ENCODE measurements at regions not wholly inside any gene's neighbourhood (a gene's known extent, or its start where the extent isn't known, plus 50 kb on each side); places are given as distances from the start of the nearest gene placed in this dataset.
"Not testable (repeated sequence)": the region's sequence is repeated elsewhere in the genome, so short reads cannot be mapped to it uniquely, and the experiment has no call there.

- H3K4me1 ChIP-seq (ENCODE audit: control insufficient read depth, insufficient read depth, low read length, poor library complexity, severe bottlenecking): no peaks in the 10 kb centered on the region
- no peak overlapping the region for H3K4me3 ChIP-seq (ENCODE audit: extremely low read depth, insufficient read depth, low read length, poor library complexity, severe bottlenecking)
- no CpG with 5 or more reads among the region's 1 CpG for WGBS, 2 experiments (ENCODE audit: insufficient coverage in 2 of 2)
- H3K27ac ChIP-seq (ENCODE audit: low read depth, low read length, severe bottlenecking): no peak overlapping the region
- H3K9me3 ChIP-seq (ENCODE audit: control insufficient read depth, low read length): no peaks in the 10 kb centered on the region
- H3K36me3 ChIP-seq (ENCODE audit: control insufficient read depth, insufficient read depth, low read length): no peaks in the 10 kb centered on the region
Measured at GRCh38 chr3:191728186-191728585, 267.2 kb downstream of the PYDC2 start.

DNA sequence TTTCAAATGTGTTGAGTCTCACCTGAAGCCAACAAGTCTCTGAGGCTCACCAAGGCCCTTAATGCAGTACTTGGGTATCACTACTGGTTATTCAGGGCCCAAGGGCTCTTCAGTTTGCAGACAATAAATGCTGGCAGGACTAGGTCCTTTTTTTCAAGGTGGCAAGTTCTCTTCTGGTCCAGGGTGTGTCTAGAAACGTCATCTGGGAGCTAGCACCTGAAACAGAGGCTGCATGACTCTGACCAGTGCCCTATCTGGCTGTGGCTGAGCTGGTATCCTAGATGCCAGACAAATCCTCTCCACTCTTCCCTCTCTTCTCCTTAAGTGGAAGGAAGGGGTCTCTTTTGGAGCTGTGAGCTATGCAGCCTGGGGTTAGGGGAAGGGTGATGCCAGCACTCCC lies 276.8 kb downstream of the PYDC2 start:
- Histone ChIP-seq H3K9me3 (ENCODE audit: control insufficient read depth, low read length) (peaks cover 18% of the 10 kb centered on the region), H3K27ac (ENCODE audit: low read depth, low read length, severe bottlenecking) (no peak overlapping the region), H3K4me1 (ENCODE audit: control insufficient read depth, insufficient read depth, low read length, poor library complexity, severe bottlenecking) (no peaks in the 10 kb centered on the region), H3K4me3 (ENCODE audit: extremely low read depth, insufficient read depth, low read length, poor library complexity, severe bottlenecking) (no peak overlapping the region), H3K36me3 (ENCODE audit: control insufficient read depth, insufficient read depth, low read length) (no peaks in the 10 kb centered on the region)
- WGBS, 2 experiments (ENCODE audit: insufficient coverage in 2 of 2): 83 to 100% methylated on average over 1 of the region's 1 CpG

DNA sequence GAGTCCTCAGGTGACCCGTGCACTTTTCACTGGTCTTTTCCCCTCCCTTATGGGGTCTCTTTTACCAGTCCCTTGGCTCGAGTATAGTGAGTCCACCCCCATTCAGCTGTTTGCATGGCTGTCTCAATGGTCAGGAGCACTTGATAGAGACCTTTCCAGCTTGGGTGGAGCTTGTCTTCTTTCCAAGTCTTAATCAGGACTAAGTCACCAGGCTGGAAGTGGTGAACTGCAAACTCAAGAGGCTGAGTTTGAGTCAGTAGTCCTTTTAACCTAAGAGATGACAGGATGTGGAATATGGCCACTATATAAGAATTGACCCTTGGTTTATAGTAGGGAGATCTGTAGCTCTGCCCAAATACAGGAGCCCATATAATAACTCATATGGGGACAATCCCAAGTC lies 279.7 kb downstream of the PYDC2 start:
- no peak overlapping the region for H3K27ac ChIP-seq (ENCODE audit: low read depth, low read length, severe bottlenecking)
- H3K4me3 ChIP-seq (ENCODE audit: extremely low read depth, insufficient read depth, low read length, poor library complexity, severe bottlenecking): no peak overlapping the region
- peaks cover 25% of the 10 kb centered on the region for H3K9me3 ChIP-seq (ENCODE audit: control insufficient read depth, low read length)
- H3K36me3 ChIP-seq (ENCODE audit: control insufficient read depth, insufficient read depth, low read length): no peaks in the 10 kb centered on the region
- H3K4me1 ChIP-seq (ENCODE audit: control insufficient read depth, insufficient read depth, low read length, poor library complexity, severe bottlenecking): no peaks in the 10 kb centered on the region
- WGBS, 2 experiments (ENCODE audit: insufficient coverage in 2 of 2): 78 to 86% methylated on average over 1 to 2 of the region's 2 CpGs

GRCh38 chr3:191741847-191742350 lies 280.9 kb downstream of the PYDC2 start:
- H3K36me3 ChIP-seq (ENCODE audit: control insufficient read depth, insufficient read depth, low read length); H3K4me1 ChIP-seq (ENCODE audit: control insufficient read depth, insufficient read depth, low read length, poor library complexity, severe bottlenecking); H3K4me3 ChIP-seq (ENCODE audit: extremely low read depth, insufficient read depth, low read length, poor library complexity, severe bottlenecking); H3K27ac ChIP-seq (ENCODE audit: low read depth, low read length, severe bottlenecking): not testable (repeated sequence)
- H3K9me3 ChIP-seq (ENCODE audit: control insufficient read depth, low read length): peaks cover 25% of the 10 kb centered on the region
- 100% methylated on average over 1 of the region's 1 CpG; no CpG with 5 or more reads in 1 of the 2 experiments for WGBS, 2 experiments (ENCODE audit: insufficient coverage in 2 of 2)

GRCh38 chr3:191743283-191743682 lies 282.3 kb downstream of the PYDC2 start:
- 85 to 97% methylated on average over 8 to 10 of the region's 11 CpGs for WGBS, 2 experiments (ENCODE audit: insufficient coverage in 2 of 2)
- Histone ChIP-seq H3K36me3 (ENCODE audit: control insufficient read depth, insufficient read depth, low read length) (no peaks in the 10 kb centered on the region), H3K9me3 (ENCODE audit: control insufficient read depth, low read length) (peaks cover 25% of the 10 kb centered on the region), H3K4me3 (ENCODE audit: extremely low read depth, insufficient read depth, low read length, poor library complexity, severe bottlenecking) (no peak overlapping the region), H3K27ac (ENCODE audit: low read depth, low read length, severe bottlenecking) (no peak overlapping the region), H3K4me1 (ENCODE audit: control insufficient read depth, insufficient read depth, low read length, poor library complexity, severe bottlenecking) (no peaks in the 10 kb centered on the region)

DNA sequence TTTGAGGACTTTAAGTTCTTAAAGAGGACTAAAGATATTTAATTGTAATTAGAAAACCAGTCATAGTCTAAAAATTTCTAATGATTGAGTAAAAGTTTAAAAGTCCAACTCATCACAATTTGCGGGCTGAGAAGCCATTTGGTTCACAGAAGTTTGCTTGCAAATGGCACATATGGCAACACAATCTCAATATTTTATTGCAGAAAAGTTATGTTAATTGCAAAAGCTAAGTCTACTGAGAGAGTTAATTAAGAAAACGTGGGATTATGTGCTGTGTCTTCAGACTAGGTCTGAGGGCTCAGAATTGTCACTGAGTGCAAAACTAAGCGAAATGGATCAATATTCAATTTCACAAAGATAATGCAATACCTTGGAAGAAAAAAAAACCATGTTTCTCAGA lies 289.7 kb downstream of the PYDC2 start:
- Histone ChIP-seq H3K36me3 (ENCODE audit: control insufficient read depth, insufficient read depth, low read length) (no peaks in the 10 kb centered on the region), H3K9me3 (ENCODE audit: control insufficient read depth, low read length) (no peaks in the 10 kb centered on the region), H3K4me1 (ENCODE audit: control insufficient read depth, insufficient read depth, low read length, poor library complexity, severe bottlenecking) (no peaks in the 10 kb centered on the region), H3K27ac (ENCODE audit: low read depth, low read length, severe bottlenecking) (no peak overlapping the region), H3K4me3 (ENCODE audit: extremely low read depth, insufficient read depth, low read length, poor library complexity, severe bottlenecking) (no peak overlapping the region)
- 80% methylated on average over 1 of the region's 3 CpGs; no CpG with 5 or more reads in 1 of the 2 experiments for WGBS, 2 experiments (ENCODE audit: insufficient coverage in 2 of 2)

- WGBS, 2 experiments (ENCODE audit: insufficient coverage in 2 of 2): 83 to 90% methylated on average over 3 of the region's 3 CpGs
- no peaks in the 10 kb centered on the region for H3K9me3 ChIP-seq (ENCODE audit: control insufficient read depth, low read length)
- no peaks in the 10 kb centered on the region for H3K4me1 ChIP-seq (ENCODE audit: control insufficient read depth, insufficient read depth, low read length, poor library complexity, severe bottlenecking)
- no peak overlapping the region for H3K4me3 ChIP-seq (ENCODE audit: extremely low read depth, insufficient read depth, low read length, poor library complexity, severe bottlenecking)
- no peak overlapping the region for H3K27ac ChIP-seq (ENCODE audit: low read depth, low read length, severe bottlenecking)
- no peaks in the 10 kb centered on the region for H3K36me3 ChIP-seq (ENCODE audit: control insufficient read depth, insufficient read depth, low read length)
Measured at GRCh38 chr3:191753196-191753595, 292.2 kb downstream of the PYDC2 start.

GRCh38 chr3:191761906-191762305 lies 300.9 kb downstream of the PYDC2 start:
- Histone ChIP-seq H3K36me3 (ENCODE audit: control insufficient read depth, insufficient read depth, low read length) (no peaks in the 10 kb centered on the region), H3K27ac (ENCODE audit: low read depth, low read length, severe bottlenecking) (peak overlapping the region; percentile 55), H3K4me1 (ENCODE audit: control insufficient read depth, insufficient read depth, low read length, poor library complexity, severe bottlenecking) (peaks cover 5% of the 10 kb centered on the region), H3K4me3 (ENCODE audit: extremely low read depth, insufficient read depth, low read length, poor library complexity, severe bottlenecking) (no peak overlapping the region), H3K9me3 (ENCODE audit: control insufficient read depth, low read length) (no peaks in the 10 kb centered on the region)
- 71 to 87% methylated on average over 2 of the region's 2 CpGs for WGBS, 2 experiments (ENCODE audit: insufficient coverage in 2 of 2)

- Histone ChIP-seq H3K4me3 (ENCODE audit: extremely low read depth, insufficient read depth, low read length, poor library complexity, severe bottlenecking) (no peak overlapping the region), H3K27ac (ENCODE audit: low read depth, low read length, severe bottlenecking) (peak overlapping the region; percentile 68), H3K36me3 (ENCODE audit: control insufficient read depth, insufficient read depth, low read length) (no peaks in the 10 kb centered on the region), H3K4me1 (ENCODE audit: control insufficient read depth, insufficient read depth, low read length, poor library complexity, severe bottlenecking) (peaks cover 5% of the 10 kb centered on the region), H3K9me3 (ENCODE audit: control insufficient read depth, low read length) (no peaks in the 10 kb centered on the region)
- WGBS, 2 experiments (ENCODE audit: insufficient coverage in 2 of 2): 100% methylated on average over 1 of the region's 5 CpGs; no CpG with 5 or more reads in 1 of the 2 experiments
Measured at GRCh38 chr3:191762323-191762960, 301.5 kb downstream of the PYDC2 start.

DNA sequence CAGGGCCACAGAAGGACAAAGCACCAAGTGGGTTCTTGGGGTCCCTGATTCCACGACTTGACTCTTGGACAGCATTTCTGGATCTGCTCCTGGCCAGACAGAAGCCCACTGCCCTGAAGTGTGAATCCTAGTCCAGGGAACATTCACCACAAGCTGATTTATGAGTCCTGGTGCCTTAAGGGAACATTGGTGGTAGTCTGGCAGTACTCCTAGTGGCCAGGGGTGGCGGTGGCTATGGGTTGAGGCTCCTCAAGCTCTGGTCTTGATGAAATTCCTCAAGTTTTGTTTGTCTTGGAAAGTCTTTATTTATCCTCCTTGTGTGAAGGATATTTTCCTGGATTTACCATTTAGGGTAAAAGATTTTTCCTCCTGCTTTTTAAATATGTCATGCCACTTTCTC lies 307.5 kb downstream of the PYDC2 start:
- Histone ChIP-seq H3K36me3 (ENCODE audit: control insufficient read depth, insufficient read depth, low read length) (no peaks in the 10 kb centered on the region), H3K9me3 (ENCODE audit: control insufficient read depth, low read length) (no peaks in the 10 kb centered on the region), H3K27ac (ENCODE audit: low read depth, low read length, severe bottlenecking) (no peak overlapping the region), H3K4me3 (ENCODE audit: extremely low read depth, insufficient read depth, low read length, poor library complexity, severe bottlenecking) (no peak overlapping the region), H3K4me1 (ENCODE audit: control insufficient read depth, insufficient read depth, low read length, poor library complexity, severe bottlenecking) (no peaks in the 10 kb centered on the region)
- WGBS, 2 experiments (ENCODE audit: insufficient coverage in 2 of 2): 90 to 100% methylated on average over 1 to 2 of the region's 2 CpGs

- no peaks in the 10 kb centered on the region for H3K36me3 ChIP-seq (ENCODE audit: control insufficient read depth, insufficient read depth, low read length)
- 38 to 67% methylated on average over 1 of the region's 1 CpG for WGBS, 2 experiments (ENCODE audit: insufficient coverage in 2 of 2)
- H3K9me3 ChIP-seq (ENCODE audit: control insufficient read depth, low read length): no peaks in the 10 kb centered on the region
- H3K27ac ChIP-seq (ENCODE audit: low read depth, low read length, severe bottlenecking): no peak overlapping the region
- peaks cover 10% of the 10 kb centered on the region for H3K4me1 ChIP-seq (ENCODE audit: control insufficient read depth, insufficient read depth, low read length, poor library complexity, severe bottlenecking)
- H3K4me3 ChIP-seq (ENCODE audit: extremely low read depth, insufficient read depth, low read length, poor library complexity, severe bottlenecking): no peak overlapping the region
Measured at GRCh38 chr3:191770541-191770940, 309.6 kb downstream of the PYDC2 start.
